ENCODE measurements at regions not wholly inside any gene's neighbourhood (a gene's known extent, or its start where the extent isn't known, plus 50 kb on each side); places are given as distances from the start of the nearest gene placed in this dataset.
"Not testable (repeated sequence)": the region's sequence is repeated elsewhere in the genome, so short reads cannot be mapped to it uniquely, and the experiment has no call there.

GRCh38 chr7:110320285-110320684, 770.6 kb upstream of the LRRN3 start:
- TF ChIP-seq CTCF (IDR thresholded peaks at IDR 0.05); POLR2AphosphoS5 (IDR thresholded peaks at IDR 0.05; ENCODE audit: insufficient read depth in 1 of 2, low read depth in 1 of 2): not testable (repeated sequence)
